ENCODE measurements at regions not wholly inside any gene's neighbourhood (a gene's known extent, or its start where the extent isn't known, plus 50 kb on each side); places are given as distances from the start of the nearest gene placed in this dataset.

DNA sequence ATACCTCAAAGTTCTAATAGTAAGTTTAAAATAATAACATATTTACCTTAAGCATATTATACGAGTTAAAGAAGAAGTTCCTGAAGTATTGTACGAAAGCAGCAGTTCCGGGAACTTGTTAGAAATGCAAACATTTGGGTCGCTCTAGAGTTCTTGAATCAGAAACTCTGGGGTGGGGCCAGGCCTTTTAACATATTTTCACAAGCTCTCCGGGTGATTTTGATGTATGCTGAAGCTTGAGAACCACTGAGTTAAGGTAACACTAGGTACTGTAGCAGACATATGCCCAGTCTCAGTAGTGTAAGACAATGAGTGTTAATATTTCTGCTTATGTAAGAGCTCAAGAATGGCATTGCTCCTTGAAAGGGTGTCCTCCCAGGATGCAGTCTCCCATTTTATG lies 461.1 kb downstream of the C3orf38 start:
- H3K27me3 ChIP-seq (ENCODE audit: low read depth, low read length): no peaks in the 10 kb centered on the region
- H3K9ac ChIP-seq (ENCODE audit: low read length): no peak overlapping the region
- no peaks in the 10 kb centered on the region for H3K79me2 ChIP-seq (ENCODE audit: low read length)
- H3K9me3 ChIP-seq (ENCODE audit: insufficient read depth, low read length): no peaks in the 10 kb centered on the region
- no peaks in the 10 kb centered on the region for H4K20me1 ChIP-seq (ENCODE audit: insufficient read depth, low read length)
- H3K36me3 ChIP-seq (replicated peaks; ENCODE audit: low read depth, low read length): no peaks in the 10 kb centered on the region
- no peak overlapping the region for H3K4me3 ChIP-seq (ENCODE audit: low read length)
- TF ChIP-seq, protein P1, sequence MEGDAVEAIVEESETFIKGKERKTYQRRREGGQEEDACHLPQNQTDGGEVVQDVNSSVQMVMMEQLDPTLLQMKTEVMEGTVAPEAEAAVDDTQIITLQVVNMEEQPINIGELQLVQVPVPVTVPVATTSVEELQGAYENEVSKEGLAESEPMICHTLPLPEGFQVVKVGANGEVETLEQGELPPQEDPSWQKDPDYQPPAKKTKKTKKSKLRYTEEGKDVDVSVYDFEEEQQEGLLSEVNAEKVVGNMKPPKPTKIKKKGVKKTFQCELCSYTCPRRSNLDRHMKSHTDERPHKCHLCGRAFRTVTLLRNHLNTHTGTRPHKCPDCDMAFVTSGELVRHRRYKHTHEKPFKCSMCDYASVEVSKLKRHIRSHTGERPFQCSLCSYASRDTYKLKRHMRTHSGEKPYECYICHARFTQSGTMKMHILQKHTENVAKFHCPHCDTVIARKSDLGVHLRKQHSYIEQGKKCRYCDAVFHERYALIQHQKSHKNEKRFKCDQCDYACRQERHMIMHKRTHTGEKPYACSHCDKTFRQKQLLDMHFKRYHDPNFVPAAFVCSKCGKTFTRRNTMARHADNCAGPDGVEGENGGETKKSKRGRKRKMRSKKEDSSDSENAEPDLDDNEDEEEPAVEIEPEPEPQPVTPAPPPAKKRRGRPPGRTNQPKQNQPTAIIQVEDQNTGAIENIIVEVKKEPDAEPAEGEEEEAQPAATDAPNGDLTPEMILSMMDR (IDR thresholded peaks at IDR 0.05; ENCODE audit: low read depth, low read length): no peak
- TF ChIP-seq EZH2phosphoT487 (IDR thresholded peaks at IDR 0.05; ENCODE audit: low read depth): no peak
- no peak overlapping the region for H2AFZ ChIP-seq (ENCODE audit: low read depth, low read length)
- H3K4me1 ChIP-seq (ENCODE audit: low read length): no peaks in the 10 kb centered on the region
- no peak overlapping the region for H3K27ac ChIP-seq (ENCODE audit: low read length)
- H3K4me2 ChIP-seq (ENCODE audit: low read length): no peak overlapping the region

DNA sequence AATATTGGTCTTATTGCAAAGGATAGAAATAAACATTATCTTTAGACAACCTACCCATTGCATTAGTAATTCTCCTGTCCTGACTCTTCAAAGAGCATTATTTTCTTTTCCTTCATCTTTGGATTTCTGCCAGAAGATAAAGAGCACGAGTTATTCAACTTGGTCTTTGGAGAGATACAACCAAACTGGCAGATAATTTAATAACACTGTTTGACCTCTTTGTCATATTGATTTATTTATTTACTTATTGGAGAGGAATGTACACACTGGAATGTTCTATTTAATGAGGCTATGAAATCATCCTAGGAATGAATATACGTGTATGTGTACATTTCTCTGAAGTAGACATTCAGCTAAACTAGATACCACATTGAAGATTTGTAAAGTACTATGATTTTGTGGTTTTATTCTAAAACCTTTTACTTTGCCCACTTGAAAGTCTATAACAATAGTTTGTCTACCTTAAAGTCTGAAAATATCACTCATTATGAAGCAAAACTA lies 462.1 kb downstream of the C3orf38 start:
- Histone ChIP-seq H3K36me3 (replicated peaks; ENCODE audit: low read depth, low read length) (no peaks in the 10 kb centered on the region), H3K79me2 (ENCODE audit: low read length) (no peaks in the 10 kb centered on the region), H3K27ac (ENCODE audit: low read length) (no peak overlapping the region), H2AFZ (ENCODE audit: low read depth, low read length) (no peak overlapping the region), H3K4me1 (ENCODE audit: low read length) (no peaks in the 10 kb centered on the region), H3K4me3 (ENCODE audit: low read length) (no peak overlapping the region), H3K4me2 (ENCODE audit: low read length) (no peak overlapping the region), H3K9ac (ENCODE audit: low read length) (no peak overlapping the region), H4K20me1 (ENCODE audit: insufficient read depth, low read length) (no peaks in the 10 kb centered on the region), H3K27me3 (ENCODE audit: low read depth, low read length) (no peaks in the 10 kb centered on the region), H3K9me3 (ENCODE audit: insufficient read depth, low read length) (no peaks in the 10 kb centered on the region)
- TF ChIP-seq, protein P1 (IDR thresholded peaks at IDR 0.05; ENCODE audit: low read depth, low read length): no peak
- no peak for TF ChIP-seq EZH2phosphoT487 (IDR thresholded peaks at IDR 0.05; ENCODE audit: low read depth)

DNA sequence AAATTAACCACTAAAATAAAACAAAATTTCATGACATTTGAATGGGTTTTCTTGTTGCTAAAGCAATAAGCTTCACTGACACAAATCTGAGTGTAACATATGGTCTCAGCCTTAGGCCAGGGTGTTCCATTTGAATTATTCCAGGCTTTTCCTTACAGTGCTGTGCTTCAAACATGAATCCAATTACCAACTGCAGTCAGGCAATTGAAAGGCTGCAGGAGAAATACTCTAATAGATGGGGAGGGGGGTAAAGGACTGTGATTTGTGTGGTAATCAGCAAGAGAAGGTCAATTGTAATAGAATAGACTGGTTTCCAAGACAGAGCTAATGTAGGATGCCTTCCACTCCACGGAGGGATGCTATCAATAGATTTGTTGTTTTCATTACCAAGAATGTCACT lies 466.7 kb downstream of the C3orf38 start:
- Histone ChIP-seq H3K9me3 (ENCODE audit: insufficient read depth, low read length) (no peaks in the 10 kb centered on the region), H3K36me3 (replicated peaks; ENCODE audit: low read depth, low read length) (no peaks in the 10 kb centered on the region), H3K4me2 (ENCODE audit: low read length) (no peak overlapping the region), H4K20me1 (ENCODE audit: insufficient read depth, low read length) (no peaks in the 10 kb centered on the region), H3K4me3 (ENCODE audit: low read length) (no peak overlapping the region), H3K9ac (ENCODE audit: low read length) (no peak overlapping the region), H3K27me3 (ENCODE audit: low read depth, low read length) (no peaks in the 10 kb centered on the region), H3K27ac (ENCODE audit: low read length) (no peak overlapping the region), H3K79me2 (ENCODE audit: low read length) (no peaks in the 10 kb centered on the region), H3K4me1 (ENCODE audit: low read length) (no peaks in the 10 kb centered on the region), H2AFZ (ENCODE audit: low read depth, low read length) (no peak overlapping the region)
- no peak for TF ChIP-seq EZH2phosphoT487 (IDR thresholded peaks at IDR 0.05; ENCODE audit: low read depth)
- TF ChIP-seq, protein P1 (IDR thresholded peaks at IDR 0.05; ENCODE audit: low read depth, low read length): no peak

DNA sequence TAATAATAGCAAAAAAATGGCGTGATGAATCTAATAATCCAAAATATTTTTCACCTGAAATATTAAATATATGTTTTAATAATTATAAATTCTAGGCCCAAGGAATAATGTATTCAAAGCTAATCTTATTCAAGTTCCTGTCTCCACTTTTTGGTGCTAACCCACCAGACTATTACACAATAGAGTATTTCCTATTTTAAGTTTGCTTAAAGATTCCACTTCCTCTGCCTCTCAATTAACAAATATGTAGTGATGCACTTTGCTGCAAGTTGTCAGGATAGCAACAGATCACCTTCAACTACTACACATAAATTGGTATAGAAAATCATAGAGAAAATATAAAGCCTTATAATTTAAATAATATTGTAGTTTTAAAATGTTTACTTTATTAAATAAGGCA lies 467.5 kb downstream of the C3orf38 start:
- Histone ChIP-seq H3K9me3 (ENCODE audit: insufficient read depth, low read length) (no peaks in the 10 kb centered on the region), H2AFZ (ENCODE audit: low read depth, low read length) (no peak overlapping the region), H3K27ac (ENCODE audit: low read length) (no peak overlapping the region), H3K9ac (ENCODE audit: low read length) (no peak overlapping the region), H3K27me3 (ENCODE audit: low read depth, low read length) (no peaks in the 10 kb centered on the region), H4K20me1 (ENCODE audit: insufficient read depth, low read length) (no peaks in the 10 kb centered on the region), H3K79me2 (ENCODE audit: low read length) (no peaks in the 10 kb centered on the region), H3K4me1 (ENCODE audit: low read length) (no peaks in the 10 kb centered on the region), H3K4me2 (ENCODE audit: low read length) (no peak overlapping the region), H3K4me3 (ENCODE audit: low read length) (no peak overlapping the region), H3K36me3 (replicated peaks; ENCODE audit: low read depth, low read length) (no peaks in the 10 kb centered on the region)
- no peak for TF ChIP-seq EZH2phosphoT487 (IDR thresholded peaks at IDR 0.05; ENCODE audit: low read depth)
- TF ChIP-seq, protein P1 (IDR thresholded peaks at IDR 0.05; ENCODE audit: low read depth, low read length): no peak

All from OCI-LY3 (cell line).